ENCODE measurements at regions not wholly inside any gene's neighbourhood (a gene's known extent, or its start where the extent isn't known, plus 50 kb on each side); places are given as distances from the start of the nearest gene placed in this dataset.

GRCh38 chr17:63290351-63290750 lies 155.8 kb downstream of the CYB561 start:
- TF ChIP-seq CTCF (conservative IDR thresholded peaks at IDR 0.05; ENCODE audit: low read depth, low read length): no peak
- TF ChIP-seq EZH2 (IDR thresholded peaks at IDR 0.05; ENCODE audit: low read length, unreplicated experiment): no peak

All from PC-3 (cell line).